ENCODE measurements at regions not wholly inside any gene's neighbourhood (a gene's known extent, or its start where the extent isn't known, plus 50 kb on each side); places are given as distances from the start of the nearest gene placed in this dataset.

DNA sequence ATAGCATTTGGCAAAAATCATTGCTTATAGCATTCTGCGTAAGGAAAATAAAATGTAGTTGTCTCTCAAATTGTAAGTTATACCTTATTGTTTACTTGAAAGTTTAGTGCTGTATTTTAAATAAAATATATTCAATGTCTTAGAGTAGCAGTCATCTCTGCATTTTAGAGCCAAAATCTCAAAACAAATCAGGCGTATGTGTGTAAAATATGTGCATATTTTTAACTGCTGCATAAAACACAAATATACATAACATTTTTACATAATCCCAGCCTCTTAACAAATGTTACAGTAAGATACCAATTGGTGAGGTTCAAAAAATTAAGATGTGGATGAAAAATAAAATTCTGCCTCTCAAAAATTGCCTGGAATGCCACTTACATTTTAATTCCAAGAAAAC is 145.8 kb upstream of the AGA start:
- Histone ChIP-seq H3K4me3 (ENCODE audit: low read length) (no peak overlapping the region), H2AFZ (ENCODE audit: low read depth, low read length) (no peak overlapping the region), H3K9me3 (ENCODE audit: low read length) (no peaks in the 10 kb centered on the region), H3K36me3 (ENCODE audit: insufficient read depth, low read length) (no peaks in the 10 kb centered on the region), H3K4me1 (ENCODE audit: insufficient read depth, low read length) (peaks cover 4% of the 10 kb centered on the region), H3K27me3 (ENCODE audit: insufficient read depth, low read length) (no peaks in the 10 kb centered on the region)

DNA sequence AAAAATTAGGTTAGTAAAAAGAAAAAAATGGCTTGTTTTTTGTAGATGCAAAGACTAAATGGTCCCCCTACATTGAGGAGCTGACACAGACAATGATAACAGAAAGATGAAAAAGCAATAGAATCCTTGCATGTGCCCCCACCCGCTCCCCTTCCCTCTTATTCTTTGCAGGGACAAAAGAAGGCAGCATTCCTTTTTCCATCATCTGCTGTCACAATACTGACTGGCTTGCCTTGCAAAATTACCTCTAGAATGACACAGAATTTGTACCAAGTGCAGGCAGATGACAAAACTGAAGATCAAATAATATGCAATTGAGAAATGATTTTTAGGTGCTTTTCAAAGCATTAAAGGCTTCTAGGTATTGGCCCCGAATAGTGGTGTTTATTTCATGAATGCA is 153.1 kb upstream of the AGA start:
- H3K4me1 ChIP-seq (ENCODE audit: insufficient read depth, low read length) = peaks cover 26% of the 10 kb centered on the region
- no peaks in the 10 kb centered on the region for H3K9me3 ChIP-seq (ENCODE audit: low read length)
- H2AFZ ChIP-seq (ENCODE audit: low read depth, low read length) = no peak overlapping the region
- H3K4me3 ChIP-seq (ENCODE audit: low read length) = no peak overlapping the region
- H3K36me3 ChIP-seq (ENCODE audit: insufficient read depth, low read length) = no peaks in the 10 kb centered on the region
- no peaks in the 10 kb centered on the region for H3K27me3 ChIP-seq (ENCODE audit: insufficient read depth, low read length)

DNA sequence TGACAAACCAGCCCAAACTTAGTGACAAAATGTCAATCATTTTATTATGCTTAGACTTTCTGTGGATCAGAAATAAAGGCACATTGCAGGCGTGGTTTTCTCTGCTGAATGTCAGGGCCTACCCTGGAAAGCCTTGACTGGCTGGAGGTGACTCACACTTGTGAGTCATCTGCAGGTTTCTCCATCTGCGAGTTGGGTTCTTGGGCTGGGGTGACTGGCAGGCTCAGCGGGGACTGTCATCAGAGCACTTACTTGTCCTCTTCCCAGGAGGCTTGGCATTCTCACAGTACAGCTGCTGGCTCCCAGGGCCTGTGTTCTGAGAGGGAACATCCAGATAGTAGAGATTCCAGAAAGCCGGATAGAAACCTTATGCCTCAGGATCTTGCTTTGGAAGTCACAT is 153.8 kb upstream of the AGA start:
- no peaks in the 10 kb centered on the region for H3K36me3 ChIP-seq (ENCODE audit: insufficient read depth, low read length)
- no peaks in the 10 kb centered on the region for H3K27me3 ChIP-seq (ENCODE audit: insufficient read depth, low read length)
- no peaks in the 10 kb centered on the region for H3K9me3 ChIP-seq (ENCODE audit: low read length)
- H3K4me1 ChIP-seq (ENCODE audit: insufficient read depth, low read length) = peaks cover 26% of the 10 kb centered on the region
- H2AFZ ChIP-seq (ENCODE audit: low read depth, low read length) = no peak overlapping the region
- no peak overlapping the region for H3K4me3 ChIP-seq (ENCODE audit: low read length)

DNA sequence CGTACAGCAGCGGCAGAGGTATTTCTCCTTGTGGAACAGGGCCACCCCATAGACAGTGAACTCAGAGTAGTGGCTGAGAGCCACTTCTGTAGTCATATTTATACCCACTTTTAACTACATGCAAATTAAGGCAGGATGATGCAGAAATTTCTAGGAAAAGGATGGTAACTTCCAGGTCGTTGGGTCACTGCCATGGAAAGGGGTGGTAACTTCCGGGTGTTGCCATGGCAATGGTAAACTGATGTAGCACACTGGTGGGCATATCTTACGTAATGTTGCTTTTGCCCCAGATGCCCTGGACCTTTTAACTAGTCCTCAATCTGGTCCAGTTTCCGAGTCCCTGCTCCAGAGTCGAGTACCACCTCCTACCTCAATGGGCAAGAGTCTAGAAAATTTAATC is 154.8 kb upstream of the AGA start:
- Histone ChIP-seq H3K27me3 (ENCODE audit: insufficient read depth, low read length) (no peaks in the 10 kb centered on the region), H3K4me3 (ENCODE audit: low read length) (no peak overlapping the region), H3K4me1 (ENCODE audit: insufficient read depth, low read length) (peaks cover 26% of the 10 kb centered on the region), H2AFZ (ENCODE audit: low read depth, low read length) (peak overlapping the region; percentile 5), H3K9me3 (ENCODE audit: low read length) (no peaks in the 10 kb centered on the region), H3K36me3 (ENCODE audit: insufficient read depth, low read length) (no peaks in the 10 kb centered on the region)

DNA sequence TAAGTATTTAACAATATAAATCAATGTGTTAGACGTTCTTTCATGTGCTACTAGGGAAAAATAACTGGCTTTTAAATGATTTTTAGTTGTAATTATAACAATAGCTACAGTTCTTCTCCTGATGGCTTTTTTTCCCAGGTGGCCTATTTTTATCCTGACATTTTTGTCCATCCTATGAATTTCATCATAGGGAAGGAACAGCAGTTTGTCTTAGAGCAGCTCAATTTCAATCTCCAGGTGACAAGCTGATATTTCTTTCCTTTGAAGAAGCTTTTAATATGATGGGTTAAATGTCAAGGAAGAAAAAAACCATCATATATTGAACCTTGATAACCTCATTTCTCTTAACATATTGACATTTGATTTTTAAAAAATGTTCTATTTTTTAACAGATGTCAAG is 163.0 kb upstream of the AGA start:
- no peak overlapping the region for H2AFZ ChIP-seq (ENCODE audit: low read depth, low read length)
- H3K9me3 ChIP-seq (ENCODE audit: low read length) = no peaks in the 10 kb centered on the region
- H3K4me3 ChIP-seq (ENCODE audit: low read length) = no peak overlapping the region
- no peaks in the 10 kb centered on the region for H3K36me3 ChIP-seq (ENCODE audit: insufficient read depth, low read length)
- no peaks in the 10 kb centered on the region for H3K27me3 ChIP-seq (ENCODE audit: insufficient read depth, low read length)
- H3K4me1 ChIP-seq (ENCODE audit: insufficient read depth, low read length) = no peaks in the 10 kb centered on the region

DNA sequence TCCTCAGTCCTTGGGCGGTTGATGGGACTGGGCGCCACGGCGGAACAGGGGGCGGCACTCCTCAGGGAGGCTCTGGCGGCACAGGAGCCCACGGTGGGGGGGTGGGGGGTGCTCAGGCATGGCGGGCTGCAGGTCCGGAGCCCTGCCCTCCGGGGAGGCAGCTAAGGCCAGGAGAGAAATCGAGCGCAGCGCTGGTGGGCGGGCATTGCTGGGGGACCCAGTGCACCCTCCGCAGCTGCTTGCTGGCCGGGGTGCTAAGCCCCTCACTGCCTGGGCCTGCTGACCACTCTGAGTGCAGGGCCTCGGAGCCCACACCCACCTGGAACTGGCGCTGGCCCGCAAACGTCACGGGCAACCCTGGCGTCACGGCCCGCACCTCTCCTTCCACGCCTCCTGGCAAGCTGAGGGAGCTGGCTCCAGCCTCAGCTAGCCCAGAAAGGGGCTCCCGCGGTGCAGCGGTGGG is 164.9 kb upstream of the AGA start:
- Histone ChIP-seq H2AFZ (ENCODE audit: low read depth, low read length) (no peak overlapping the region), H3K4me3 (ENCODE audit: low read length) (no peak overlapping the region), H3K4me1 (ENCODE audit: insufficient read depth, low read length) (no peaks in the 10 kb centered on the region), H3K27me3 (ENCODE audit: insufficient read depth, low read length) (no peaks in the 10 kb centered on the region), H3K36me3 (ENCODE audit: insufficient read depth, low read length) (no peaks in the 10 kb centered on the region), H3K9me3 (ENCODE audit: low read length) (no peaks in the 10 kb centered on the region)

DNA sequence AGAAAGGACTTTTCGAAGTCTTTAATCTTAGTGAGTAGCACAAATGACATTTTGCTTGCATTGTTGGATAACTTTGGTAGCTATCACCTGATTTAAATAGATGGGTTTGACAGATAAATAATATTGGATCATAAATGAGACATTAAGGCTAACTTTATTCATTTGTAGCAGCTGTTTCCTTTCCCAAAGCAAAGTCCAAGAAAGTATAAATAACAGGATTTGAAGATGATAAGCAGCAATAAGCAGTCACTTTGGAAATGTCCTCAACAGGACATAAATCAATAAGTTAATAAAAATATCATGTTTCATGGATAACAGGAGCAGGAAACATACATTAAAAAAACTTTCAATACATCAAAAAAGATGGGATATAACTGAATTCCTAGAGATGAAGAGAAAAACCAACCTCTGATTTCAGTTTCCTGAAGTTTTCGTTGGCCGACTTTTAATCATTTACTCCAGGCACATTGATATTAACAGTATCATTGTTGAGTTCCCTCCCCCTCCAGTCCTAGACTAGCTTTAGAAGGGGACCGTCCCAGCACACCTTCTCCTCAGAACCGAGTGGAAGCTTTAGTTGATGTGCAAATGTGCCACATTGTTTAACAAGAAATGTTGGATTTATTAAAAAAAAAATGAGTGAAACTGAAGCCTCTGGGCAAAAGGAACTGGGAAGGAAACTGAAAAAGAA is 169.9 kb upstream of the AGA start:
- no peaks in the 10 kb centered on the region for H3K36me3 ChIP-seq (ENCODE audit: insufficient read depth, low read length)
- H3K9me3 ChIP-seq (ENCODE audit: low read length) = no peaks in the 10 kb centered on the region
- H3K4me3 ChIP-seq (ENCODE audit: low read length) = no peak overlapping the region
- no peaks in the 10 kb centered on the region for H3K27me3 ChIP-seq (ENCODE audit: insufficient read depth, low read length)
- H3K4me1 ChIP-seq (ENCODE audit: insufficient read depth, low read length) = no peaks in the 10 kb centered on the region
- H2AFZ ChIP-seq (ENCODE audit: low read depth, low read length) = no peak overlapping the region

DNA sequence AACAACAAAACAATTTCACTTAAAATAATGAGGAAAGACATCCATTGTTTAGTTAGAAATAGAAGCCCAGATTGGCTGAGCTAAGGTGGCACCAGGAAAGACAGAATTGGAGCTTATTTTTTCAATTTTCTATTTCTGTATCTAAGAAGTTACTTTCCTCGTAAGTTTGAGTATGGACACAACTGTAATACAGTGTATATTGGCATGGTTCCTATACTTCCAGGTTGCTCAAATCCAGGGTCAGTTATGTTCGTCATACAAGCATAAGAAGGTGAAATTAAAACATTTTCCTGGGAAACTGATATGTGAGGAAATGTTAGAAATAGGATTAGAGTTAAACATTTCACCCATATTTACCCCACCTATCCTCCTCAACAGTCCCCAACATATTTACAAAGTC is 170.4 kb upstream of the AGA start:
- H3K9me3 ChIP-seq (ENCODE audit: low read length) = no peaks in the 10 kb centered on the region
- H2AFZ ChIP-seq (ENCODE audit: low read depth, low read length) = no peak overlapping the region
- no peaks in the 10 kb centered on the region for H3K27me3 ChIP-seq (ENCODE audit: insufficient read depth, low read length)
- no peaks in the 10 kb centered on the region for H3K4me1 ChIP-seq (ENCODE audit: insufficient read depth, low read length)
- no peaks in the 10 kb centered on the region for H3K36me3 ChIP-seq (ENCODE audit: insufficient read depth, low read length)
- H3K4me3 ChIP-seq (ENCODE audit: low read length) = no peak overlapping the region

DNA sequence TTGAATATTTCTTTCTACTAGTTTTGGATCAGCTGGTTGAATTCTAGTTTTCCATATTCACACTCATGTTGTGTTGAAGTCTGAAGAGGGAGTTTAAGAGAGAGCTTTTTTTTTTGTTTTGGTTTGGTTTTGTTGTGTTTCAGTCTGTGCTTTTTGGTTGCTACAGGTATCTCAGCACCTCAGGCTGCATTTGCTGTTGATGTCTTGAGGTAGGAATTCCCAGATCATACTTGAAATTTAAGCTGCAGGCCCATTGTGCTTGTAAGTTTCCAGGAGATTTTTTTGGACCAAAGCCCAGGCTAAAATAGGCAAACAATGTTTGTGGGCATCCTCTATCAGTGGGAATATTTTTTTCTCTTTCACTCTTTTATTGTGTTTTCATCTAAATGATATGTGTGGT is 190.2 kb upstream of the AGA start:
- Histone ChIP-seq H3K4me3 (ENCODE audit: low read length) (no peak overlapping the region), H3K9me3 (ENCODE audit: low read length) (no peaks in the 10 kb centered on the region), H3K4me1 (ENCODE audit: insufficient read depth, low read length) (no peaks in the 10 kb centered on the region), H2AFZ (ENCODE audit: low read depth, low read length) (no peak overlapping the region), H3K36me3 (ENCODE audit: insufficient read depth, low read length) (no peaks in the 10 kb centered on the region), H3K27me3 (ENCODE audit: insufficient read depth, low read length) (no peaks in the 10 kb centered on the region)

DNA sequence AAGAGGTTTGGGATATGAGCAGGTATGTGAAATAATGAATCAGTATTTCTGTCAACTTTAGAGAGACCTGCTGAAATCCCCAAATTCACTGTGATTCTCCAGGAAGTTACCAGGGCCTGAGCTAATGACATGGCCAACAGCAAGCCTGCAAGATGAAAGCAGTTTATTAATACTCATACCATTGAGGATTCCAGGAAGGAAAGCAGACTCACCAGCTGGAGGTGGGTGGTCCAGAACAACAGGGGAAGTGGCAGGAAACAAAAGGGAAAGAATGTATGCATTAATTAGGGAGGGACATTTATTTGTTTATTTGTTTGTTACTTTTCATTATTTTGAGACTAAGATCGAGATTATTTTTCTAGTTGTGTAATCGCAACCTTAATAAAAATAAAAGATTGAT is 196.6 kb upstream of the AGA start:
- no peak overlapping the region for H2AFZ ChIP-seq (ENCODE audit: low read depth, low read length)
- no peaks in the 10 kb centered on the region for H3K27me3 ChIP-seq (ENCODE audit: insufficient read depth, low read length)
- H3K36me3 ChIP-seq (ENCODE audit: insufficient read depth, low read length) = no peaks in the 10 kb centered on the region
- peaks cover 2% of the 10 kb centered on the region for H3K4me1 ChIP-seq (ENCODE audit: insufficient read depth, low read length)
- H3K9me3 ChIP-seq (ENCODE audit: low read length) = no peaks in the 10 kb centered on the region
- no peak overlapping the region for H3K4me3 ChIP-seq (ENCODE audit: low read length)

DNA sequence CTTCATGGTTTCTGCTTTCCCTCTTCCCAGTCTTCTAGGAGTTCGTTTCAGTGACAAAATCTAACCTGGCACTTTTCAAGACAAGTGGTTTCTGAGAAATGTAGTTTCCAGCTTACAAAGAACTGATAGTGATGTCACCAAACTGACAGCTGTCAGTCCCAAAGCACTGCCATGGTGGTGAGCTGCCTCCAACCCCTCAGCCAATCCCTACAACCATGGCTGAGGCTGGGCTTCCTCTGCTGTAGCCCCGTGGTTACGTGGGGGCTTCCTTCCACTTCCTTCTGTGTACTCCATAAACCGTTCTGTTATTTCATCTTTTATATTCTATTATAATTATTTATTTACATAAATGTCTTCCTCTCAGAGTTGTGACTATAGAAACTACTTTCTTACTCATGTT is 198.6 kb upstream of the AGA start:
- Histone ChIP-seq H3K27me3 (ENCODE audit: insufficient read depth, low read length) (no peaks in the 10 kb centered on the region), H3K36me3 (ENCODE audit: insufficient read depth, low read length) (no peaks in the 10 kb centered on the region), H3K4me1 (ENCODE audit: insufficient read depth, low read length) (peaks cover 4% of the 10 kb centered on the region), H3K9me3 (ENCODE audit: low read length) (no peaks in the 10 kb centered on the region), H3K4me3 (ENCODE audit: low read length) (no peak overlapping the region), H2AFZ (ENCODE audit: low read depth, low read length) (no peak overlapping the region)

DNA sequence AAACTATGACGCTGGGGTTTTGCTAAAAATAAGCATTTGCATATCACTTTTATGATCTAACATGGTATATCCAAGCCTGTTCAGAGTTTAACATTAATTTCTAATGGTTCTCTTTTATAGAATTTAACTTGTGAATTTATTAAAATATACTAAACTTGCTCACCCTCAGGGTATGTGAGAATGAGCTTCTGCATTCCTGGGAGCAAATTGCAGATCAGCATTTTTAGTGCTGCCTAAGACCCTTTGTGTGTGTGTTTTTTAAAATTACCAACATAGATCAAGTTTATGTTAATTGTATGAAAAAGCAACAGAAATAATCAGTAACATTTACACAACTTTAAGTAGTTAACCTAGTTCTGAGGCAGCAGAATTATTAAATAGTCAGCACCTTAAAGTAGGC is 218.0 kb upstream of the AGA start:
- Histone ChIP-seq H3K4me3 (ENCODE audit: low read length) (no peak overlapping the region), H3K36me3 (ENCODE audit: insufficient read depth, low read length) (no peaks in the 10 kb centered on the region), H3K4me1 (ENCODE audit: insufficient read depth, low read length) (no peaks in the 10 kb centered on the region), H3K27me3 (ENCODE audit: insufficient read depth, low read length) (no peaks in the 10 kb centered on the region), H3K9me3 (ENCODE audit: low read length) (no peaks in the 10 kb centered on the region), H2AFZ (ENCODE audit: low read depth, low read length) (no peak overlapping the region)

DNA sequence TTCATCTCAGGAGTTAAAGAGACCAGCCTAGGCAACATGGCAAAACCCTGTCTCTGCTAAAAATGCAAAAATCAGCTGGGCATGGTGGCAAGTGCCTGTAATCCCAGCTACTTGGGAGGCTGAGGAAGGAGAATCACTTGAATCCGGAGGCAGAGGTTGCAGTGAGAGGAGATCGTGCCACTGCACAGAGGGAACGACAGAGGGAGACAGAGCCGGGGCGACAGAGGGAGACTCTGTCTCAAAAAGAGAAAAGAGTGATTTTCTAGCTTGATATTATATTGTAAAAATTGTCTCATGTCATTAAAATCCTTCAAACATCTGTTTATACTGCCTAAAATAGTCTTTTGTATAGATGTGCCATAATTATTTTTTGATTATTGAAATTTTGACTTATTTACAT is 225.4 kb upstream of the AGA start:
- no peak overlapping the region for H2AFZ ChIP-seq (ENCODE audit: low read depth, low read length)
- H3K36me3 ChIP-seq (ENCODE audit: insufficient read depth, low read length) = no peaks in the 10 kb centered on the region
- no peaks in the 10 kb centered on the region for H3K27me3 ChIP-seq (ENCODE audit: insufficient read depth, low read length)
- no peaks in the 10 kb centered on the region for H3K9me3 ChIP-seq (ENCODE audit: low read length)
- H3K4me1 ChIP-seq (ENCODE audit: insufficient read depth, low read length) = no peaks in the 10 kb centered on the region
- no peak overlapping the region for H3K4me3 ChIP-seq (ENCODE audit: low read length)

DNA sequence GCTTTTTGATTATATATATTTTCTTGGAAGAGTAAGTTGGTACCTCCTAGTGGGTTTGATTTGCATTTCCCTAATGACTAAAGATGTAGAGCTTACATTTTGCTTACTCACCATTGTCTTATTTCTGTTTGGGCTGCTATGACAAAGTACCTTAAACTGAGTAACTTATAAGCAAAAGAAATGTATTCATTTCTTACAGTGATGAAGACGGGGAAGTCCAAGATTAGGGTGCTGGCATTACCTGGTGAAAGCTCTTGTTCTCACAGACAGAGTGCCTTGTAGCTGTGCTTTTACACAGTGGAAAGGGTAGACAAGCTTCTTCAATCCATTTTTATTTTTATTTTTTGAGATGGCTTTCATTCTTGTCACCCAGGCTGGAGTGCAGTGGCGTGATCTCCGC is 229.2 kb upstream of the AGA start:
- H2AFZ ChIP-seq (ENCODE audit: low read depth, low read length) = no peak overlapping the region
- H3K27me3 ChIP-seq (ENCODE audit: insufficient read depth, low read length) = no peaks in the 10 kb centered on the region
- no peaks in the 10 kb centered on the region for H3K4me1 ChIP-seq (ENCODE audit: insufficient read depth, low read length)
- no peak overlapping the region for H3K4me3 ChIP-seq (ENCODE audit: low read length)
- no peaks in the 10 kb centered on the region for H3K36me3 ChIP-seq (ENCODE audit: insufficient read depth, low read length)
- H3K9me3 ChIP-seq (ENCODE audit: low read length) = no peaks in the 10 kb centered on the region

Measured in neuron (in vitro differentiated cells).